Medulla oblongata (tissue), 1 donor: ENCODE measurements at regions not wholly inside any gene's neighbourhood (a gene's known extent, or its start where the extent isn't known, plus 50 kb on each side); places are given as distances from the start of the nearest gene placed in this dataset.

Experiments
- DNase-seq: peaks from one replicate; pipeline ENCODE4 v3.0.0-alpha.2; 2015; ENCODE audit errors: extremely low spot score

GRCh38 chr2:48138898-48139297 is 175.6 kb upstream of the FOXN2 start:
- DNase-seq = no peak

- DNase-seq = no peak
Observed at GRCh38 chr2:48140586-48140985, 173.9 kb upstream of the FOXN2 start.

- no peak for DNase-seq
Observed at GRCh38 chr2:48144777-48145176, 169.7 kb upstream of the FOXN2 start.

GRCh38 chr2:48145845-48146452 is 168.5 kb upstream of the FOXN2 start:
- no peak for DNase-seq

DNA sequence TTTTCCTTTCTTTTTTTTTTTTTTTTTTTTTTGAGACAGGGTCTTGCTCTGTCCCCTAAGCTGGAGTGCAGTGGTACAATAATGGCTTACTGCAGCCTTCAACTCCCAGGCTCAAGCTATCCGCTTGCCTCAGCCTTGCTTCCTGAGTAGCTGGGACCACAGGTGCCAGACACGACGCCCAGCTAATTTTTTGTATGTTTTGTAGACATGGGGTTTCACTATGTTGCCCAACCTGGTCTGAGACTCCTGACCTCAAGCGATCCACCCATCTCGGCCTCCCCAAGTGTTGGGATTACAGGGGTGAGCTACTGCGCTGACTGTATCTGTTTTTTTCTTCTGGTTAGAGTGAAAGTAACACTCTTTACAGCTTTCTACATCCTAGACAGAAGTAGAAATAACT is 167.9 kb upstream of the FOXN2 start:
- no peak for DNase-seq

DNA sequence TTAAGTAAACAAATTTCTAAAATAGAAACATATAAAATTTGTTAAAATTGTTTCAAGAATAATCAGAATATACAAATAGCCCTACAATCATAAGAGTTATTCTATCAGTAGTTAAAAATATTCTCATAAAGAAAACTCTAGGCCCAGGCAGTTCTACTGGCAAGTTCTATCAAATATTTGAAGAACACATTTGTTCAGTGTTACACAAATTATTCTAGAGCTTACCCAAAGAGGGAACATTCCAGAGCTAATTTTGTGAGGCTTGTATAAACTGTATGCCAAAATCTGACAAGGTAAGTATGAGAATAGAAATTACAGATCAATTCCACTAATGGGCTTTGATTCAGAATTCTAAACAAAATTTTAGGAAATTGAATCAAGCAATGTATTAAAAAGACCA is 166.8 kb upstream of the FOXN2 start:
- DNase-seq = no peak

DNA sequence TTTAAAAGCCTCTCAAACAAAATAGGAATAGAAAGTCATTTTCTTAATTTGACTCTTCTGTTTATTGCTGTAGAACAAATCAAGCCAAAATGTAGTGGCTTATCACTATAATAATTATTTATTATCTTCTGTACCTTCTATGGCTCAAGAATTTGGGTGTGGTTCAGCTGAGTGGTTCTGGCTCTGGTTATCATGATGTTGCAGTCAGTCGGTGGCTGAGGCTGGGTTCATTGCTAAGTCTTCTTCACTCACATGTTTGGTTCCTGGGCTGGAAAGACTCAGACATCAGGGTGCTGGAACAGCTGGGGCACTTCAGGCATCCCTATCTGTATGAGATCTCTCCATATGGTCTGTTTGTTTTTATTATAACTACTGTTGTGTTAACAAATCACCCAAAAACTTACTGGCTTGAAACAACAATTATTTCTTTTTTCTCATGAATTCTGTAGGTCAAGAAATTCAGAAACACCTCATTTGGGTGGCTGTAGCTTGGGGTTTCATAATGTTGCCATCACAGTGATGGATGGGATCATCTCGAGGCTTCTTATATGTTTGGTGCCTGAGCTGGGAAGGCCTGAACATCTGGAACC is 165.5 kb upstream of the FOXN2 start:
- DNase-seq = no peak

DNA sequence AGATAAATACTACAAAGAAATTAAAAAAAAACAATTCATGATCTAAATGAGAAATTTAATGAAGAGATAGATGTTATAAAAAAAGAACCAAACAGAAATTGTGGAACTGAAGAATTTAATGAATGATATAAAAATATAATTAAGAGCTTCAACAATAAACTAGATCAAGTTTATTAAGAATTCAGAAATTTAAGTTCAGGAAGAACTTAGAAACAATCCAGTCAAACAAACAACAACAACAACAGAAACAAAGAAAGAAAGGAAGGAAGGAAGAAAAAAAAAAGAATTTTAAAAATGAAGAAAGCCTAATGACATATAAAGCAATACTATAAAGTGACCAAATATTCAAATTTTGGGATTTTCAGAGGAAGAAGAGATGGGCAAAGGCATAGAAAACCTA is 157.3 kb upstream of the FOXN2 start:
- DNase-seq = no peak

DNA sequence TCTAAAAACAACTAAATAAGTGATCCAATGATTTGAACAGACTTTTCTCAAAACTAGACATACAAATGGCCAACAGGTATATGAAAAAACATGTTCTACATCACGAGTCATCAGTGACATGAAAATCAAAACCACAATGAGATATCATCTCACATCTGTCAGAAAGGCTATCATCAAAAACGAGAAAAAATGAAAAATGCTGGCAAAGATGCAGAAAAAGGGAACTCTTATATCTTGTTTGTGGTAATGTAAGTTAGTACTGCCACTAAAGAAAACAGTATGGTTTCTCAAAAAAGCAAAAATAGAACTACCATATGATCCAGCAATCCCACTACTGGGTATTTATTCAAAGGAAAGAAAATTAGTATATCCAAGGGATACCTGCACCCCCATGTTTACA is 152.9 kb upstream of the FOXN2 start:
- DNase-seq = no peak

DNA sequence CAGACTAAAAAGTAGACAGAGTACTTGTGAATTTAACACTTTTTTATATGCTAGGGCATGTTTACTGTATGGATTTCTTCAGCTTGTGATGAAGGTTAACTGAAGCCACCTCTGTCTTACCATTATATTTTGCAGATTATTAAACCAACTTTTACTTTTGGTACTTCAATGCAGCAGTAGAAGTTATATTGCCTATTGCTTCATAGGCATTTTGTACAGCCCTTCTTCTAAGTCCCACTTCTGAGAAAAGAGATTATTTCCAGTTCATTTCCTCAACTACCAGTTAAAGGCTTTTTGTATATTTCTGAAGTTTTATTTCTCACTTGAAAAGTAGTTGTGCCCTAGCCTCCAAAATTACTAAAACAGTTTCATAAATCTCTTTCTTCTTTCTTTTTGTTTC is 151.7 kb upstream of the FOXN2 start:
- DNase-seq = no peak

GRCh38 chr2:48165070-48165753 is 149.3 kb upstream of the FOXN2 start:
- DNase-seq = no peak

- DNase-seq = no peak
Observed at GRCh38 chr2:48169141-48169592, 145.3 kb upstream of the FOXN2 start.

DNA sequence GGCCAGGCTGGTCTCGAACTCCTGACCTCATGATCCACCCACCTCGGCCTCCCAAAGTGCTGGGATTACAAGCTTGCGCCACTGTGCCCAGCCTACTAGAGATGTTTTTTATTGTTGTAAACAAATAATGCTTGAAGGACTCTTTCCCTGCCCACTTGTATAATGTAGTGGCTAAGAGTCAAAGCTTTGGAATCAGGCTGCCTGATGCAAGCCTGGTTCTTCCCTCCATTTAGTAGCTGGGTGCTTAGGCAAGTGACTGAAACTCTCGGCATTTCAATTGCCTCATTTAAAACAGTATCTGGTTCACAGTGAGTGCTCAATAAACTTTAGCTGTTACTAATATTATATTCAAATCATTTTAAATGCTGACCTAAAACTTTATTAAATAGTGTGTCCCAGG is 144.2 kb upstream of the FOXN2 start:
- no peak for DNase-seq

DNA sequence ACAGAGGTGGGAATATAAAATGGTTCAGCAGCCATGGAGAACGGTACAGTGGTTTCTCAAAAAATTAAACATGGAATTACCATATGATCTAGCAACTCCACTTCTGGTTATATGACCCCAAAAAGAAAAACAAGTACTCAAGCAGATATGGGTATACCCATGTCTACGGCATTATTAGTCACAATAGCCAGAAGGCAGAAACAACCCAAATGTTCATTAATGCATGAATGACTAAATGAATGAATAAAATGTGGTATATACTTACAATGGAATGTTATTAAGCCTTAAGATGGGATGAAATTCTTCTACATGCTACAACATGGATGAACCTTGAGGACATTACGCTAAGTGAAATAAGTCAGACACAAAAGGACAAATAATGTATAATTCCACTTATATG is 141.3 kb upstream of the FOXN2 start:
- no peak for DNase-seq

GRCh38 chr2:48174503-48174902 is 140.0 kb upstream of the FOXN2 start:
- no peak for DNase-seq

DNA sequence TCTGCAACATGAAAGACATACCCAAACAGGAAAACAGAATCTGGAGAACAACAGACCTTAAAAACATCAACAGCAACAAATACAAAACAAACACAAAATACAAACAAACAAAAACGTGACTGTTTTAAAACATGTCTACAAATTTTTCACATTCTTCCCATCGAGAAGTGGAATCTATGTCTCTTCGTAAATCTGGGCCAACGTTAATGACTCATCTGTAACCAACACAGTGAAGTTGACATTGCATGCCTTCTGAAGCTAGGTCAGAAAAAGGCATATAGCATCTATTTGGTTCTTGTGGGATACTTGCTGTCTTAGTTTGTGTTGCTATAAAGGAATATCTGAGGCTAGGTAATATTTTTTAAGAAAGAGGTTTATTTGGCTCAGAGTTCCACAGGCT is 139.2 kb upstream of the FOXN2 start:
- no peak for DNase-seq

DNA sequence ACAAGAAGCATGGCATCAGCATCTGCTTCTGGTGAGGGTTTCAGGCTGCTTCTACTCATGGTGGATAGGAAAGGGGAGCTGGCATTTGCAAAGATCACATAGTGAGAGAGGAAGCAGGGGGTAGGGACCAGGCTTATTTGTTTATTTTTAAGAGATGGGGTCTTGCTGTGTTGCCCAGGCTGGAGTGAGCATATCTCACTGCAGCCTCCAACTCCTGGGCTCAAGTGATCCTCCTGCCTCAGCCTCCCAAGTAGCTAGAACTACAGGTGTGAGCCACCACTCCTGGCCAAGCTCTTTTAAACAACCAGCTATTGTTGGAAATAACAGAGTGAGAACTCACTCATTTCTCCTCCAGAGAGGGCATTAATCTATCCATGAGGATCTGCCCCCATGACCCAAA is 138.8 kb upstream of the FOXN2 start:
- DNase-seq = no peak

GRCh38 chr2:48176876-48177275 is 137.6 kb upstream of the FOXN2 start:
- DNase-seq = no peak

DNA sequence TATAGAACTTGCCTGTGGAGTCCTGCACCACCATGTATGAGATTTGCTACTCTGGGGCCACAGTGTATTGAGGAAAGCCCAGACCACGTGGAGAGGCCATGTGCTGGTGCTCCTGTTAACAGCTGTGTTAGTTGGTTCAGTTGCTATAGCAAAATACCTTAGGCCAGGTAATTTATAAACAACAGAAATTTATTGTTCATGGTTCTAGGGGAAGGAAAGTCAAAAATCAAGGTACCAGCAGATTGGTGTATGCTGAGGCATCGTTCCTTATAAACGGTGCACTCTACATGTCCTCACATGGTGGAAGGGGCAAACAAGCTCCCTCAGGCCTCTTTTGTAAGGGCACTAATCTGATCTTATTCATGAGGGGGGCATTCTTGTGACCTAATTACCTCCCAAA is 135.9 kb upstream of the FOXN2 start:
- DNase-seq = no peak

- DNase-seq = no peak
Observed at GRCh38 chr2:48180557-48180956, 133.9 kb upstream of the FOXN2 start.

- DNase-seq = no peak
Observed at GRCh38 chr2:48183276-48183675, 131.2 kb upstream of the FOXN2 start.

- DNase-seq = no peak
Observed at GRCh38 chr2:48183991-48184390, 130.5 kb upstream of the FOXN2 start.

GRCh38 chr2:48187503-48187902 is 127.0 kb upstream of the FOXN2 start:
- no peak for DNase-seq
